Fibroblast of skin of right quadriceps (primary cell): ENCODE measurements at regions not wholly inside any gene's neighbourhood (a gene's known extent, or its start where the extent isn't known, plus 50 kb on each side); places are given as distances from the start of the nearest gene placed in this dataset.
"Not testable (repeated sequence)": the region's sequence is repeated elsewhere in the genome, so short reads cannot be mapped to it uniquely, and the experiment has no call there.

Source experiments
- DNase-seq: peaks from one replicate; pipeline ENCODE4 v3.0.0-alpha.2; 2013

DNA sequence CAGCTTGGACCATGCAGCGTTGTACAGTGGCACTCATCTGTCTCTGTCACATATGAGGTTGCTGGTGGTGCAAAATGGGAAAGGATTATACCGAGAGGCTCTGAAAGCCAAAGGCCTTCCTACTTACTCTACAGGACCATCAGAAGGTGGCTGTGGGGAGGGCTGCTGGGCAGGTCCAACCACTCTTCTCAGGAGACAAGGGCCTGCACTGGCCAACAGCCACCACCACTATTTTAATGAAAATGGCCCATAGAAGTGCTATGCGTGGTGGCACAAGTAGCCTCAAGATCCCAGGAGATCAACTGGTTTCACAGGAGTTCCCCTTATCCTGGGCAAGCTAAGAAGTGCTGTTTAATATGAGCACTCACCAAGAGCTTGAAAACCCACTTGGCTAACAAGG, 52.3 kb downstream of the MRPL57 start:
- DNase-seq = no peak

GRCh38 chr13:21229241-21230024, 53.0 kb downstream of the MRPL57 start:
- no peak for DNase-seq

DNA sequence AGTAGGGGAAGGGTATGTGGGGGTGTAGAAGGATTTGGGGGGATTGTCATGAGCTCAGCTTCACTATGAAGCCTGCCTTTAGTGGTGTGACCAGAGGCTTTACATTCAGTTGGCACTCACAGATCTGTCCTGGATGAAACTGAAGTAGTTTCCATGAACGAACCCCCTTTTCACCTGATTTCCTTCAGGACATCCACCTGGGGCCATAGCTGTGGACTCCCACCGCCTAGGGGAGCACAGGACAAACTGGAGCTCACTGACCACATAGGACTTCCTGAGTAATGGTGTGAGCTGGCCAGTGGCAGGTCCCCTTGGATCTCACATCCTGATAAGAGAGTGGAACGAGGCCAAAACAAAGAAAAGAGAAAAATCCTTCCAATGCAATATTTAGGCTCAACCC, 54.1 kb downstream of the MRPL57 start:
- no peak for DNase-seq

GRCh38 chr13:21231426-21231940, 55.0 kb downstream of the MRPL57 start:
- peak; percentile 31 for DNase-seq

DNA sequence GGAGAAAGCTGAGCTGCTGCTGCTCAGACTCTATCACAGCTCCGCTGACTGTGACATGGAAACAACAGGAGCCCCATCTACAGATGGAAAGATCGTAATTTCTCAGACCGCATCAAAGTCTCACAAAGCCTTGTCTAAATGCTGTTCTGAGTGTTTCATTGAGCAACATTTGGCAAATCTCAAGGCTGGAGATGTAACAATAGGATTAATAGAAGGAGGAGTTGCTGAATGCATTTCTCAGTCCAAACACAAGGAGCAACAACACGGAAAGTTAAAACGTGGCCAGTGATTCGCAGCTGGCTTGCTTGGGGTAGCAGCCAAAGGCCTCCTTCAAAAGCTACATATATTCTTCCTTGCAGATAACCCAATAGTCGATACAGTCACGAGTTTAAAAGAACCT, 55.7 kb downstream of the MRPL57 start:
- peak; percentile 61 for DNase-seq

DNA sequence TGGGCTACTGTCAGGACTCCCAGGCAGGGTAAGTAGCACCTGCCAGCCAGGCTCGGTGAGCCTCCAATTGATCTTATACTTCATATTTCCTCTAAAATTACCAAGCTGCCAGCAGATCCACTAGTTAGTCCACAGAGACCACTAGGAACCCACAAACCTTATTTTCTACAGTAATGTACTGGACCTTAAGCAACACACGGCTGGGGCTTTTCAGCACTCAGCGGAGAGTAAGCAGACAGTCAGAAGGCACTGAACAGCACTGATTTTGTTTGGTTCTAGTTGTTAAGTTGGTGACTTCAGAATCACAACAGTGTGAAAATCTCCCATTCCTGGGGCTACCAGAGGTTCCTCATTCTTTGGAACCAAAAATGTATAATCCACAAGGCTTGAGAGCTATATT, 56.1 kb downstream of the MRPL57 start:
- DNase-seq = no peak

GRCh38 chr13:21233086-21233485, 56.6 kb downstream of the MRPL57 start:
- no peak for DNase-seq

- DNase-seq = peak; percentile 31
Measured at GRCh38 chr13:21234526-21234925, 58.1 kb downstream of the MRPL57 start.

- no peak for DNase-seq
Measured at GRCh38 chr13:21235174-21235573, 58.7 kb downstream of the MRPL57 start.

DNA sequence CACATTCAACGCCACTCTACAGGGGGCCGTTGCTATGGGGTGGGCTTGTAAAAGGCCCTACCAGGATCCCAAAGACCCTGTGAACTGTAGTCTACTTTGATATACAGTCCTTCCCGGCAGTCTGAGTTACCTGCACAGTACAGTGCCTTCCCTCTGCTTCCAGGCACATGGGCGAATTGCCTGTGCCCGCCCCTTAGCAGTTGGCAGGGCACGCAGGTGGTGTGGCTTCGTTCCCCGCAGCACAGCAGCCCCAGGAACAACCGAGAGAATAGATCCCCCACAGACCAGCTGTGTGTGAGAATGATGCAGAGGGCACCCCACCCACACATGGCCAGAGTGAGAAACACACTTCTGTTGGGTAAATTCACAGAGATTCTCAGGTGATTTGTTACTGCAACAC, 60.6 kb downstream of the MRPL57 start:
- no peak for DNase-seq

GRCh38 chr13:21238267-21238666, 61.8 kb downstream of the MRPL57 start:
- no peak for DNase-seq

- peak; percentile 81 for DNase-seq
Measured at GRCh38 chr13:21240586-21240985, 64.1 kb downstream of the MRPL57 start.

- DNase-seq = no peak
Measured at GRCh38 chr13:21242236-21242635, 65.8 kb downstream of the MRPL57 start.

DNA sequence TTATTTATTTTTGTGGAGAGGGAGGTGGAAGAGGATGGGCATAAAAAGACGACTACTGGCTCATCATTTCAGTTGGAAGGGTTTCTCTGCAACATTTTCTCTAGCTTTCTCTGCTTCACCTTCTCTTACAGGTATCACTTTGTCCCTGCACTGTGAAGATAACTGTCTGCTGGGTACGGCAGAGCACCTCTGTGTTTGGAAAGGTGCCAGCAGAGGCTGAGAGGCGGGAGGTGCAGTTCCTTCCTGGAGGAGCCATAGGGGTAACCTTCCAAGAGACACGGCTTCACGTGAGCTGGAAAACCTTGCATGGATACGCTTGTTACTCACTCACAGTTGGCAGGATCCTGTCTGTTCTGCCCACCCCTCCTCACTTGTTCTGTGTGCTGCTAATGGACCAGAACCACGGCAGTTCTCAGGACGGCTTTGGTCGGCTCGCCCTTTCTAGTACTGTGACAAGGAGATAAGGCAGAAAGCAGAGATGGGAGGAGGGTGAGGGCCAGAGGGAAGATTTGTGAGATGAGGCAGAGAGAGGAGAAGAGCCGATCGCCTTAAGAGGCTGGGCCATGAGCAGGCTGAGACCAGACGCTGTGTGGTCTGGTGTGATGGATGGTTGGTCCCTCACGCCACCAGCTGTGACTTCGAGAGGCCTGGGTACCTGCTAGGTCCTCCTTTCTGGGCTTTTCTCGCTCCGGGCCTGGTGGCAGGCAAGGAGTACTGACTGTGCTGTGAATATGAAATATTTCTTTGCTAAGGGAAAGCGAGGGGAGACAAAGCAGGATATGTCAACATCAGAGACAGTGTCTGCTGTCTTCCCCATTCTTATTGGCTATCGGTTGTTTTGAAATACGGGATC, 66.8 kb downstream of the MRPL57 start:
- no peak for DNase-seq

GRCh38 chr13:21243898-21244184, 67.4 kb downstream of the MRPL57 start:
- DNase-seq = not testable (repeated sequence)

DNA sequence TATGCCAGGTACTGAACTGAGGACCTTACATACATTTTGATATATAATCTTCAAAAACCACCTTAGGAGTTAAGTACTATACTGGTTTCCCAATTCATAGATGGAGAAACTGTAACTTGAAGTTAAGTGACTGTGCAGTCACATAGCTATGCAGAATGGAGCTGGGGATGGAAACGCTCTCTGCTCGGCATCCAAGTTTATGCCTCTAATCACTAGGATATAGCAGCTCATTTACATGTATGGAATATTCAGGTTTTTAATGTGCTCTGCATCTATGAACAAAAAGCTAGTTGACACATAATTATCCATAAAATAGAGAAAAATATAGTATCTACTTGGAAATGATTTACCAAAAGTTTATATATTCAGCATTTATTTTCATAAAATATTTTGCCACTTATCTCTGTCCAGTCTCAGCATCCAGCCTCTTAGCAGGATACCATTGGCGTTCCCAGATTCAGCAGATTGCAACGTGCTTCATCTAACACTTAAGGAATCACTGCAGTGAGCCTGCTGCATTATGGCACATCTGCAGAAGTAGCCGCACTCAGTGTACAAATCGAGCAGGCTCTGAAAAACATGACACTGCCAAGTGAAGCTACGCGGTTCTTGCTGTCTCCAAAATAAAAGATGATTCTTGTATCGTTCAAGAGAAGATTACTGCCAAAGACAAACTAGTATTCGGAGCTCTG, 70.4 kb downstream of the MRPL57 start:
- DNase-seq = no peak

DNA sequence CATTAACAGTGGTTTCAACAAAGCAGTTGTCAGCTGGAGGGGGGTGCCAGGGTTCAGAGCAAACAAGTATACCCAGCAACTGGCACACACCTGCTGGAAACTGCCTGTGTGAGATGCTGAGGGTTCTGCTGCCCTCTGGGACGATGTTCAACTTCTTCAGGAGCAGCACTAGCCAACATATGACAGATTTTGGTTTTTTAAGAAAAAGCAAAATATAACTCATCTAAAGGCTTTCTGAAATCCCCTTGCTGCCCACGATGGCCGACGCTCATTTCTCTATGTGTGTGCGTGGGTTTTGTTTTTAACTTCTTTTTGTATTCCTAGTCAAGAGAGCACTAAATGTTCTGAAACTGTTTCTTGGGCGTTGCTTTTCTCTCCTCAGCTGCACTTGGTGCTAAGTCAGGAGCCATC, 79.9 kb downstream of the MRPL57 start:
- no peak for DNase-seq

- DNase-seq = no peak
Measured at GRCh38 chr13:21256891-21257290, 80.4 kb downstream of the MRPL57 start.

GRCh38 chr13:21259571-21260455, 83.4 kb downstream of the MRPL57 start:
- no peak for DNase-seq

- DNase-seq = not testable (repeated sequence)
Measured at GRCh38 chr13:21260561-21261290, 84.3 kb downstream of the MRPL57 start.

DNA sequence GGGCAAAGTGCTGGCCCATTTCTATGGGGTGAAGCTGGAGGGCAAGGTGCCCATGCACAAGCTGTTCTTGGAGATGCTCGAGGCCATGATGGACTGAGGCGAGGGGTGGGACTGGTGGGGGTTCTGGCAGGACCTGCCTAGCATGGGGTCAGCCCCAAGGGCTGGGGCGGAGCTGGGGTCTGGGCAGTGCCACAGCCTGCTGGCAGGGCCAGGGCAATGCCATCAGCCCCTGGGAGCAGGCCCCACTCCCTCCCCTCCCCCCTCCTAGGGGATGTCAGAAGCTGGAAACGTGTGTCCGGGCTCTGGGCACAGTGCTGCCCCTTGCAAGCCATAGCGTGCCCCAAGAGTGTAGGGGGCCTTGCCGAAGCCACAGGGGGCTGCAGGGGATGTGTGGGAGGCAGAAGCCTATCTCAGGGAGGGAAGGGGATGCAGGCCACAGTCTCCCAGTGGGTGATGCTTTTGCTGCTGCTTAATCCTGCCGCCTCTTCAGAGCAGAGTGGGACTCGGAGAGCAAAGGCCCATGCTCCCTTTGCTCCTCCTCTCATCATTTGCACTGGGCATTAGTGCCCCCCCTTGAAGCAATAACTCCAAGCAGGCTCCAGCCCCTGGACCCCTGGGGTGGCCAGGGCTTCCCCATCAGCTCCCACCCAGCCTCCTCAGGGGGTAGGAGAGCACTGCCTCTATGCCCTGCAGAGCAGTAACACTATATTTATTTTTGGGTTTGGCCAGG, 85.2 kb downstream of the MRPL57 start:
- not testable (repeated sequence) for DNase-seq
